ENCODE measurements at regions not wholly inside any gene's neighbourhood (a gene's known extent, or its start where the extent isn't known, plus 50 kb on each side); places are given as distances from the start of the nearest gene placed in this dataset.

DNA sequence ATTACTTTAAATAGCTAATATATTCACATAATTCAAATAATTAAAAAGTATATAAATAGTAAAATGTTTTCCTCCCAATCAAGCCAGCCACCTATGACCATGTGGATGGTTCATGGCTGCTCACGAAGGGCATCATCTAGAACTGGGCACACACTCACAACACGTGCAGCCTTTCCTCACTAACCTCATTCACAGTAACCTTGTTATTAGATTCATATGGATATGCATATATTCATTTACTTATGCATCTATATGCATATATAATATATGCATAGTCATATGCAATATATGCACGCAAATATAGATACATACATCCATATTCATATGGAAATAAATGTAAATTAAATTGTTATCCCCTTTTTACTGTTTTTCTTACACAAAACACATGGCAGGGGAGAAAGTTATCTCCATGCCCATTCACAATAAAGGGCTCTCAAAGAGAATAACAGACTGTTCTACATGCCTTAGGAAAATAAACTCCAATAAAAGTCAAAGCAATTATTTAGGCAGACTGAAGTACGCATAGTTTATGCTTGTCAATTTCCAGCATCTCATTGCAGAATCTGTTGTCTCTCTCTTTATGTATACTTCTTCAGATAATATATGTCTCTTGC lies 163.9 kb upstream of the ADGRL3 start:
- Mint-ChIP-seq H3K27ac (no peak overlapping the region), H3K4me3 (no peak overlapping the region), H3K9me3 (peaks cover 2% of the 10 kb centered on the region), H3K36me3 (ENCODE audit: low read depth) (no peaks in the 10 kb centered on the region), H3K27me3 (no peaks in the 10 kb centered on the region), H3K4me1 (no peaks in the 10 kb centered on the region)
- POLR2A ChIA-PET = no interaction called here
- CTCF ChIA-PET = no interaction called here
- no peak for DNase-seq

DNA sequence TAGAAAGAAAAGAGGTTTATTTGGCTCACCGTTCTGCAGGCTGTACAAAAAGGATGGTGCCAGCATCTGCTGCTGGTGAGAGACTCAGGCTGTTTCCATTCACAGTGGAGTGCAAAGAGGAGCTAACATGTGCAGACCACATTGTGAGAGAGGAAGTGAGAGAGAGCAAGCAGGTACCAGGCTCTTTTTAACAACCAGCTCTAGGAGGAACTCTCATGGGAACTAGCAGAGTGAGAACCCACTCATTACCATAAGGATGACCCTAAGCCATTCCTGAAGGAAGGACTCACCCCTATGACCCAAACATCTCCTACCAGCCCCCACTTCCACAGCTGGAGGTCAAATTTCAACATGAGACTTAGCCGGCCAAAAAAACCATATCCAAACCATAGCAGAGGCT lies 158.6 kb upstream of the ADGRL3 start:
- H3K4me3 Mint-ChIP-seq = no peak overlapping the region
- no peaks in the 10 kb centered on the region for H3K27me3 Mint-ChIP-seq
- no peaks in the 10 kb centered on the region for H3K36me3 Mint-ChIP-seq (ENCODE audit: low read depth)
- CTCF ChIA-PET = no interaction called here
- POLR2A ChIA-PET = no interaction called here
- H3K27ac Mint-ChIP-seq = no peak overlapping the region
- DNase-seq = no peak
- peaks cover 5% of the 10 kb centered on the region for H3K9me3 Mint-ChIP-seq
- no peaks in the 10 kb centered on the region for H3K4me1 Mint-ChIP-seq

DNA sequence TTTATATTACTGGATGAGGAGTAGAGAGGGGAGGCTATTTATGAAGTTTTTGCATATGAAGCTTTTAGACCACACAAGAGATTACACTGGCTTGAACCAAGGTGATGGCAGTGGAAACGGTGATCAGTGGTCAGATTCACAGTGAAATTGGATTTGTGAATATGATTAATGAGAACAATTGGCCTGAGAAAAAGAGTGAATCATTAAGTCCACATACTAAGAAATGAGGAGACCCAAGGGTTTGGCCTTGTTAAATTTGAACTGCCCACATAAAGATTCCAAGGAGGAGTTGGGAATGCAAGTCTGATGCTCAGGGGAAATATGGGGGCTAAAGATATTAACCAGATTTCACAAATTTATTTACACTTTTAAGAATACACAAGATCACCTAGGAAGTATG lies 155.3 kb upstream of the ADGRL3 start:
- peaks cover 5% of the 10 kb centered on the region for H3K9me3 Mint-ChIP-seq
- H3K27ac Mint-ChIP-seq = no peak overlapping the region
- no peaks in the 10 kb centered on the region for H3K4me1 Mint-ChIP-seq
- DNase-seq = no peak
- ChIA-PET POLR2A (no interaction called here), CTCF (no interaction called here)
- no peaks in the 10 kb centered on the region for H3K36me3 Mint-ChIP-seq (ENCODE audit: low read depth)
- no peak overlapping the region for H3K4me3 Mint-ChIP-seq
- no peaks in the 10 kb centered on the region for H3K27me3 Mint-ChIP-seq

DNA sequence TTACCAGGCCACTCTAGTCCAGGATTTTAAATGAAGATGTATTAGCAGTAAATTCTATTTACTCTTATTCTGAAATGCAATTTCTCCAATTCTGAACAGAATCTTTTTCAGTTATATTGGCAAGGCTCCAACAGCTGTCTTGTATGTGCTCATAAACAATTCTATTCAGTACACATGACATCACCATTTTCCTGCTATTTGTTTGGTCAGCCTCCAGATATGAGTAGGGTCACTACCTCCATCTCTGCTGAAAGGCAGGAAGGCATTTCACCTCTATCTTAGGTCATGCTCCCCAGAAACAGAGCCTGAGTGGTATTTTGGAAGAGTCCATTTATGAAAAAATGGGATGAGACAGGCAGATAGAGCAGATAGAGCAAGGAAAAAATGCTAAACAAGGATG lies 151.1 kb upstream of the ADGRL3 start:
- Mint-ChIP-seq H3K4me1 (no peaks in the 10 kb centered on the region), H3K27me3 (no peaks in the 10 kb centered on the region), H3K36me3 (ENCODE audit: low read depth) (no peaks in the 10 kb centered on the region), H3K4me3 (no peak overlapping the region), H3K27ac (no peak overlapping the region), H3K9me3 (peaks cover 3% of the 10 kb centered on the region)
- DNase-seq = no peak
- ChIA-PET POLR2A (no interaction called here), CTCF (no interaction called here)

DNA sequence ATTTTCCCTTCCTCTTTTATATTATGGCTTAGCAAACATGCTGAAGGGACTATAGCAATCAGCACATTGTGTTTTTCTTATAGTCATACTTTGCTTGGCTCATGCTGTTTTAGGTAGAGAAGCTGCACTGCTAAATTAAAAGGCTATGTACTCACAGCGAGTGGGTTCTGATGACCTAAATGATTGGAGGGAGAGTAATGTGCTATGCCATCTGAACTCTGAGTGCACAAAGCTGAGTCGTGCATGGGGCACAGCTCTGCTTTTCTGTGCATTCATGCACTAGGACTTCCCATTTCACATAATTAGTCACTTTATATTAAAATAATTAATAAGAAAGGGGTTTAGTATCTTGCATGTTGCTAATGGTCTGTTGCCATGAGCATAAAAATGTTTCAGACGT lies 132.7 kb upstream of the ADGRL3 start:
- H3K4me1 Mint-ChIP-seq = no peaks in the 10 kb centered on the region
- no peaks in the 10 kb centered on the region for H3K27me3 Mint-ChIP-seq
- H3K27ac Mint-ChIP-seq = no peak overlapping the region
- peaks cover 16% of the 10 kb centered on the region for H3K9me3 Mint-ChIP-seq
- CTCF ChIA-PET = no interaction called here
- DNase-seq = no peak
- POLR2A ChIA-PET = no interaction called here
- no peak overlapping the region for H3K4me3 Mint-ChIP-seq
- H3K36me3 Mint-ChIP-seq (ENCODE audit: low read depth) = no peaks in the 10 kb centered on the region

DNA sequence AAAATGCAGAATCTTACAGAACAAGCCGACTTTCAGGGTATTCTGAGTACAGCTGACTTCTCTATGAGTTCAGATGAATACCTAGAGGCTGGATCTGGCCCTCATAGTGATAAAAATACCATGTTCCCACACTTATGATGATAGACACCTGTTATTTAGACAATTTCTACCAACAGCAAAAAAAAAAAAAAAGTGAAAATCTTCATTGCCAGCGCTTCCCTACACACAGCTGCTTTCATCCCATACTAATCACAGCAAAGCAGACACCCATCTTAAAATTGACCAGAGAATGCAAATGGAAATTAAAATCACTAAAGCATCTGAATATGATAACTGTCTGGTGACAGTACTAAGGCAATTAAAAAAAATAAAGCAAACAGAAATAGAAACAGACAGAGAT lies 132.1 kb upstream of the ADGRL3 start:
- H3K9me3 Mint-ChIP-seq = peaks cover 16% of the 10 kb centered on the region
- CTCF ChIA-PET = no interaction called here
- POLR2A ChIA-PET = no interaction called here
- no peaks in the 10 kb centered on the region for H3K36me3 Mint-ChIP-seq (ENCODE audit: low read depth)
- no peak overlapping the region for H3K4me3 Mint-ChIP-seq
- no peak for DNase-seq
- H3K4me1 Mint-ChIP-seq = no peaks in the 10 kb centered on the region
- no peak overlapping the region for H3K27ac Mint-ChIP-seq
- no peaks in the 10 kb centered on the region for H3K27me3 Mint-ChIP-seq

DNA sequence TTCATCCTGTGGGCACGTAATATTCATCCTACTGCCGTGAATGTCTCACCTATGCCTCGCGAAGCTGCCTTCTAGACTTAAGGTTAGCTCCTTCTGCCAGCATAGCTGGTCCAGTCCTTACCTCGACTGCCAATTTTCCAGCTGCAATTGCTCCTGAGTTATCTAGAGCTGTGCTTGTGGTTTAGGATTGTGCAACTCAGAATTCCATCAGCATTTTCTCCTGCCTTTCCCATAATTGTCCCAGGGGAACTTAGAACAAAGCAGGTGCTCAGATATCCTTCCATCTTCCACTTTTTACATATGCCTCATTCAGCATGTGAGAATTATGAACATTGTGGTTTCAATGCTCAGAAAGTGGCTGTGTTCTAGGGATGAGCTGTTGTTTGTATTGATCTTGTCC lies 131.4 kb upstream of the ADGRL3 start:
- Mint-ChIP-seq H3K27ac (no peak overlapping the region), H3K27me3 (no peaks in the 10 kb centered on the region), H3K4me3 (no peak overlapping the region), H3K36me3 (ENCODE audit: low read depth) (no peaks in the 10 kb centered on the region), H3K4me1 (no peaks in the 10 kb centered on the region), H3K9me3 (peaks cover 15% of the 10 kb centered on the region)
- CTCF ChIA-PET = no interaction called here
- POLR2A ChIA-PET = no interaction called here
- no peak for DNase-seq

DNA sequence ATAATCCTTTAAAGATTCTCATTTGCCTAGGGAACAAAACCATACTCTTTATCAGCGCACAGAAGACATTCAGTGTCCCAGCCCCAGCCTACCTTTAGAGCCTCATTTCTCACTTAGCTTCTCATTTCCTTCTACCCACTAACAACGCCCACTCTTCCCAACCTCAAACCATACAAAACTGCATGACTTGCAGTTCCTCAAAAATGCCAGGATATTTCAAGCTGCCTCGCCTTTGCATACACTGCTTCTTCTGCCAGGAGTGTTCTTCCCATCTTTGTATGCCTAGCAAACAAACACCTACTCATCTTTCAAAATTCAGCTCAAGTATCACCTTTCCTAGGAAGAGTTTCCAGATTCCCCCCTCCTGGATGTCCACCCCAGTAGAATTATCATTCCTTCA lies 129.9 kb upstream of the ADGRL3 start:
- no peak for DNase-seq
- Mint-ChIP-seq H3K36me3 (ENCODE audit: low read depth) (no peaks in the 10 kb centered on the region), H3K27ac (no peak overlapping the region), H3K27me3 (no peaks in the 10 kb centered on the region), H3K4me1 (no peaks in the 10 kb centered on the region), H3K4me3 (no peak overlapping the region), H3K9me3 (peaks cover 13% of the 10 kb centered on the region)
- POLR2A ChIA-PET = no interaction called here
- CTCF ChIA-PET = no interaction called here

DNA sequence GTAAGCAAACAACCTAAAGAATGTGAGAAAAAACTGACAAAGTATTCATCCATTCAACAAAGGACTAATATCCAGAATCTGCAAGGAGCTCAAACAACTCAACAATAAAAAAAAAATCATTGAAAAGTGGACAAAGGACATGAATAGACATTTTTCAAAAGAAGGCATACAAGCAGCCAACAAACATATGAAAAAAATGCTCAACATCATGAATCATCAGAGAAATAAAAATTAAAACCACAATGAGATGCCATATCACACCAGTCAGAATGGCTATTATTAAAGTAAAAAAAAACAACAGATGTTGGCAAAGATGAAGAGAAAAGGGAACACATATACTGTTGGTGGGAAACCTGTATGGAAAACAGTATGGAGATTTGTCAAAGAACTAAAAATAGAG lies 120.7 kb upstream of the ADGRL3 start:
- H3K4me3 Mint-ChIP-seq = no peak overlapping the region
- POLR2A ChIA-PET = no interaction called here
- no peak for DNase-seq
- H3K27ac Mint-ChIP-seq = no peak overlapping the region
- CTCF ChIA-PET = no interaction called here
- no peaks in the 10 kb centered on the region for H3K36me3 Mint-ChIP-seq (ENCODE audit: low read depth)
- H3K4me1 Mint-ChIP-seq = no peaks in the 10 kb centered on the region
- peaks cover 2% of the 10 kb centered on the region for H3K9me3 Mint-ChIP-seq
- H3K27me3 Mint-ChIP-seq = no peaks in the 10 kb centered on the region

DNA sequence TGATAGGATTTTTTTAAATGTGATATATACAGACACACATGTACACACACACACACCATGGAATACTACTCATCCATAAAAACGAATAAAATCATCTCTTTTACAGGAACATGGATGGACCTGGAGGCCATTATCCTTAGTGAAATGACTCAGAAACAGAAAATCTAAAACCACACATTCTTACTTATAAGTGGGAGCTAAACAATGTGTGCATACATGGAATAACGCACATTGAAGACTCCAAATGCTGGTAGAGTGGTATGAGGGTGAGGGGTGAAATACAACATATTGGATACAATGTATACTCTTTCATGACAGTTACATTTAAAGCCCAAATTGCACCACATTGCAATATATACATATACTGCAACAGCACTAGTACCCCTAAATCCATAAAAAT lies 120.2 kb upstream of the ADGRL3 start:
- ChIA-PET POLR2A (no interaction called here), CTCF (no interaction called here)
- Mint-ChIP-seq H3K9me3 (peaks cover 2% of the 10 kb centered on the region), H3K4me1 (no peaks in the 10 kb centered on the region), H3K27me3 (no peaks in the 10 kb centered on the region), H3K27ac (no peak overlapping the region), H3K4me3 (no peak overlapping the region), H3K36me3 (ENCODE audit: low read depth) (no peaks in the 10 kb centered on the region)
- no peak for DNase-seq

DNA sequence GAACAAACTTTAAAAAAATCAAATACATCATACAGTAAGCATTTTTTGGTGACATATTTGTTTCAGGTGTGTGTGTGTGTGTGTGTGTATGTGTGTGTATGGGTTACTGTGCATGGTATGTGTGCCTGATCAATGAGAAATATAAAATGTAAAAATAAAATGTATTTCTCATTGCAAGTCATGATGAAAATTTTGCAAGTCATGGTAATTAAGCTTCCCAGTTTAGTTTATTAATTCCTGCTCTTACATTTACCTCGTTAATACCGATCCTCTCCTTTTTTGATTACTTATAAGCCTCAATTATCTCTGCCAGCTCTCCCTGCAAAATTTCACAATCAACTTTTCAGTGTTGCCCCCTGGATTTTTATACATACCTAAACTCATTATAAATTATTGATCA lies 114.6 kb upstream of the ADGRL3 start:
- H3K27me3 Mint-ChIP-seq = no peaks in the 10 kb centered on the region

DNA sequence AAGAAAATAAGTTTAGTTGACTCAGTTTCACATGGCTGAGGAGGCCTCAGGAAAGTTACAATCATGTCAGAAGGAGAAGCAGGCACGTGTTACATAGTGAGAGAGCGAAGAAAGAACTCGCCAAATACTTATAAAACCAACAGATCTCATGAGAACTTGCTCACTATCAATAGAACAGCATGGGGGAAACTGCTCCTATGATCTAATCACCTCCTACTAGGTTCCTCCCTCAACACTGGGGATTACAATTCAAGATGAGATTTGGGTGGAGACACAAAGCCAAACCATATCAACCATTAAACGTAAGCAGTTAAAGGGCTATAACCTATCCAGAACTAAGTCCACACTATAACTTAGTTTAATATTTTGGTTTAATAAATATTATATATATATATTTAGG lies 113.8 kb upstream of the ADGRL3 start:
- H3K36me3 Mint-ChIP-seq (ENCODE audit: low read depth) = no peaks in the 10 kb centered on the region
- POLR2A ChIA-PET = no interaction called here
- no peaks in the 10 kb centered on the region for H3K27me3 Mint-ChIP-seq
- CTCF ChIA-PET = no interaction called here
- no peak overlapping the region for H3K4me3 Mint-ChIP-seq
- H3K9me3 Mint-ChIP-seq = peaks cover 2% of the 10 kb centered on the region
- no peaks in the 10 kb centered on the region for H3K4me1 Mint-ChIP-seq
- DNase-seq = no peak
- no peak overlapping the region for H3K27ac Mint-ChIP-seq

More for the DNA sequence above, 114.6 kb upstream of the ADGRL3 start:
- Mint-ChIP-seq H3K27ac (no peak overlapping the region), H3K4me3 (no peak overlapping the region), H3K9me3 (no peaks in the 10 kb centered on the region), H3K36me3 (ENCODE audit: low read depth) (no peaks in the 10 kb centered on the region), H3K4me1 (no peaks in the 10 kb centered on the region)
- DNase-seq = no peak
- CTCF ChIA-PET = no interaction called here
- POLR2A ChIA-PET = no interaction called here

DNA sequence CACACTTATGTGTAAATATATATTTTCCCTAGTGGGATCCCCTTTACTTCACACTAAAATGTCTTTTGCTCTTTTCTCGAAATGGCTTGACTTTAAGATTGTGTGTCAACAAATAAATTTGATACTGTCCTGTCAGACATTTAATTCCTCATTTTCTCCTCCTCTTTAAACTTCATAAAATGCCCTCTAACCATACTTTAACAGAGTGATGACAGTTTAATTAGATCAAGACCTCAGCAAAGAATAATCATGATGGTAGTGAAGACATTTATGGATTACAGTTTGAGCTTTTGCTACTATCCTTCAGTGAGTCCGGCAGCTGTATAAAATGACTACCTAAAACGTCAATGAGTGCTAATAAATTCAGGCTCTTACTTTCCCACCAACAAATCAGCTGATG lies 113.1 kb upstream of the ADGRL3 start:
- CTCF ChIA-PET = no interaction called here
- peaks cover 2% of the 10 kb centered on the region for H3K9me3 Mint-ChIP-seq
- H3K36me3 Mint-ChIP-seq (ENCODE audit: low read depth) = no peaks in the 10 kb centered on the region
- H3K4me3 Mint-ChIP-seq = no peak overlapping the region
- POLR2A ChIA-PET = no interaction called here
- DNase-seq = no peak
- H3K4me1 Mint-ChIP-seq = no peaks in the 10 kb centered on the region
- no peak overlapping the region for H3K27ac Mint-ChIP-seq
- H3K27me3 Mint-ChIP-seq = no peaks in the 10 kb centered on the region

DNA sequence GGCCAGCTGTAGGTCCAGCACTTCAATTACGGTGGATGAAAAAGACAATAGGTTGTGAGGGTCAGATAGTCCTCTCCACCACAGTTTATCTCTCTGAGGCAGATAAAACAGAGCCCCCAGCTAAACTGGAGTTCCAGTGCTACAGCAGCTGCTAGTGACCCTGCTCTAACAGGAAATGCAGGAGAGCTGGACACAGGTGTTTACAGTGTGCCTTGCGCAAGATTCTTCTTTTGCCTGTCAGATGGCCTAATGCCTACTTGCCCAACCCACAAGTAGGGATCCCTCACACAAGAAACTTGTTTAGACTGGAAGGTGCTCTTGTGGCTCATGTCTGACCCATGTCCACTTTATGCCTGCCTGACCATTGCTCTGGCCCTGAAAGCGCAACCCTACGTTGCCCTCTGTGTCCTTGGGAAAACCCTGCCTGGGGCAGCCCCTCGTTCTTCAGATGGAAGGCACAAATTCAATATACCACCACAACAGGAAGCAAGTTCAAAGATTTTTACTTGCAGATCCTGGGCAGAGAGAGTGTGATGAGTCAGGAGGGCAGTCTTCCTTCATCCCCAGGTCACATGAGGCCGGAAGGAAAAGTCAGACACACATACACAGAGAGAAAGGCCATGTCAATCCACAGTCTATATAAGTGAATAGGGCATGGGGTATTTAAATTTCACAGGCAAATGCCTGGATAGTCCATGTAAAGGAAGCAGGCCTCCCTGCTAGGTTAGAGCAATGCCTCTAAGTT lies 105.1 kb upstream of the ADGRL3 start:
- Mint-ChIP-seq H3K27me3 (no peaks in the 10 kb centered on the region), H3K4me1 (no peaks in the 10 kb centered on the region), H3K9me3 (peaks cover 22% of the 10 kb centered on the region), H3K4me3 (no peak overlapping the region), H3K27ac (no peak overlapping the region), H3K36me3 (ENCODE audit: low read depth) (no peaks in the 10 kb centered on the region)
- POLR2A ChIA-PET = no interaction called here
- CTCF ChIA-PET = no interaction called here
- no peak for DNase-seq
